BLaER1 (cell line): ENCODE measurements at regions not wholly inside any gene's neighbourhood (a gene's known extent, or its start where the extent isn't known, plus 50 kb on each side); places are given as distances from the start of the nearest gene placed in this dataset.

Experiments used
- H3K27ac ChIP-seq: shearing (Covaris generic); formaldehyde crosslinking; 2 replicates; pipeline ENCODE4 v1.8.1; 2022
- H3K27me3 ChIP-seq: shearing (Covaris generic); formaldehyde crosslinking; 2 replicates; pipeline ENCODE4 v1.8.1; 2022
- H3K36me3 ChIP-seq: shearing (Covaris generic); formaldehyde crosslinking; 2 replicates; pipeline ENCODE4 v1.8.1; 2022
- H3K4me1 ChIP-seq: shearing (Covaris generic); formaldehyde crosslinking; 2 replicates; pipeline ENCODE4 v1.8.1; 2022
- H3K4me2 ChIP-seq: shearing (Covaris generic); formaldehyde crosslinking; 2 replicates; pipeline ENCODE4 v1.8.1; 2022
- H3K4me3 ChIP-seq: shearing (Covaris generic); formaldehyde crosslinking; 2 replicates; pipeline ENCODE4 v1.8.1; 2022
- H3K9ac ChIP-seq: shearing (Covaris generic); formaldehyde crosslinking; 2 replicates; pipeline ENCODE4 v1.8.1; 2022
- H3K9me3 ChIP-seq: shearing (Covaris generic); formaldehyde crosslinking; 2 replicates; pipeline ENCODE4 v1.8.1; 2022
- H4K20me1 ChIP-seq: shearing (Covaris generic); formaldehyde crosslinking; 2 replicates; pipeline ENCODE4 v1.8.1; 2022
- Cebpa-rat ChIP-seq: shearing (Covaris generic); IDR thresholded peaks from 2 replicates; pipeline ENCODE4 v1.8.1; 2022

GRCh38 chr5:33308586-33308985, 132.2 kb upstream of the TARS1 start:
- Histone ChIP-seq H3K9me3 (no peaks in the 10 kb centered on the region), H3K36me3 (no peaks in the 10 kb centered on the region), H3K4me3 (no peak overlapping the region), H3K4me2 (no peak overlapping the region), H3K9ac (no peak overlapping the region), H3K27me3 (no peaks in the 10 kb centered on the region), H3K4me1 (peaks cover 18% of the 10 kb centered on the region), H4K20me1 (no peaks in the 10 kb centered on the region), H3K27ac (no peak overlapping the region)
- no peak for TF ChIP-seq Cebpa-rat

GRCh38 chr5:33309068-33309467, 131.7 kb upstream of the TARS1 start:
- Histone ChIP-seq H3K4me2 (no peak overlapping the region), H3K27ac (no peak overlapping the region), H3K4me1 (peaks cover 18% of the 10 kb centered on the region), H3K9ac (no peak overlapping the region), H3K36me3 (no peaks in the 10 kb centered on the region), H3K27me3 (no peaks in the 10 kb centered on the region), H4K20me1 (no peaks in the 10 kb centered on the region), H3K9me3 (no peaks in the 10 kb centered on the region), H3K4me3 (no peak overlapping the region)
- TF ChIP-seq Cebpa-rat, result no peak

GRCh38 chr5:33309536-33310345, 131.0 kb upstream of the TARS1 start:
- Histone ChIP-seq H3K27ac (no peak overlapping the region), H3K9me3 (no peaks in the 10 kb centered on the region), H3K36me3 (no peaks in the 10 kb centered on the region), H3K4me2 (no peak overlapping the region), H4K20me1 (no peaks in the 10 kb centered on the region), H3K9ac (no peak overlapping the region), H3K4me3 (no peak overlapping the region), H3K4me1 (peaks cover 18% of the 10 kb centered on the region), H3K27me3 (no peaks in the 10 kb centered on the region)
- TF ChIP-seq Cebpa-rat, result no peak

- no peak for TF ChIP-seq Cebpa-rat
Measured at GRCh38 chr5:33310451-33310850, 130.3 kb upstream of the TARS1 start.

GRCh38 chr5:33311893-33312292, 128.9 kb upstream of the TARS1 start:
- no peaks in the 10 kb centered on the region for H4K20me1 ChIP-seq
- H3K4me1 ChIP-seq, result peaks cover 6% of the 10 kb centered on the region
- TF ChIP-seq Cebpa-rat, result no peak
- no peak overlapping the region for H3K4me3 ChIP-seq
- no peaks in the 10 kb centered on the region for H3K9me3 ChIP-seq
- no peak overlapping the region for H3K4me2 ChIP-seq
- H3K36me3 ChIP-seq, result no peaks in the 10 kb centered on the region
- H3K27ac ChIP-seq, result no peak overlapping the region
- H3K27me3 ChIP-seq, result no peaks in the 10 kb centered on the region
- no peak overlapping the region for H3K9ac ChIP-seq

More at GRCh38 chr5:33310451-33310850, 130.3 kb upstream of the TARS1 start:
- Histone ChIP-seq H3K9me3 (no peaks in the 10 kb centered on the region), H3K4me1 (peaks cover 18% of the 10 kb centered on the region), H3K4me2 (no peak overlapping the region), H4K20me1 (no peaks in the 10 kb centered on the region), H3K27me3 (no peaks in the 10 kb centered on the region), H3K27ac (no peak overlapping the region), H3K36me3 (no peaks in the 10 kb centered on the region), H3K9ac (no peak overlapping the region), H3K4me3 (no peak overlapping the region)

- Histone ChIP-seq H3K36me3 (no peaks in the 10 kb centered on the region), H3K9me3 (no peaks in the 10 kb centered on the region), H3K4me3 (no peak overlapping the region), H3K9ac (no peak overlapping the region), H3K27ac (no peak overlapping the region), H3K4me2 (no peak overlapping the region), H3K27me3 (no peaks in the 10 kb centered on the region), H4K20me1 (no peaks in the 10 kb centered on the region), H3K4me1 (peaks cover 7% of the 10 kb centered on the region)
- no peak for TF ChIP-seq Cebpa-rat
Measured at GRCh38 chr5:33312571-33313549, 127.9 kb upstream of the TARS1 start.

GRCh38 chr5:33315189-33315588, 125.6 kb upstream of the TARS1 start:
- Histone ChIP-seq H3K9me3 (no peaks in the 10 kb centered on the region), H3K36me3 (no peaks in the 10 kb centered on the region), H3K4me2 (no peak overlapping the region), H4K20me1 (no peaks in the 10 kb centered on the region), H3K27ac (no peak overlapping the region), H3K27me3 (no peaks in the 10 kb centered on the region), H3K9ac (no peak overlapping the region), H3K4me3 (no peak overlapping the region), H3K4me1 (peaks cover 30% of the 10 kb centered on the region)
- no peak for TF ChIP-seq Cebpa-rat

GRCh38 chr5:33316773-33317172, 124.0 kb upstream of the TARS1 start:
- no peaks in the 10 kb centered on the region for H4K20me1 ChIP-seq
- H3K4me2 ChIP-seq, result no peak overlapping the region
- no peak overlapping the region for H3K4me3 ChIP-seq
- no peaks in the 10 kb centered on the region for H3K27me3 ChIP-seq
- H3K4me1 ChIP-seq, result peaks cover 44% of the 10 kb centered on the region
- no peaks in the 10 kb centered on the region for H3K36me3 ChIP-seq
- H3K9me3 ChIP-seq, result no peaks in the 10 kb centered on the region
- no peak overlapping the region for H3K9ac ChIP-seq
- H3K27ac ChIP-seq, result no peak overlapping the region
- no peak for TF ChIP-seq Cebpa-rat

GRCh38 chr5:33317271-33317670, 123.5 kb upstream of the TARS1 start:
- H3K27ac ChIP-seq, result no peak overlapping the region
- H3K4me2 ChIP-seq, result no peak overlapping the region
- H3K9me3 ChIP-seq, result no peaks in the 10 kb centered on the region
- H4K20me1 ChIP-seq, result no peaks in the 10 kb centered on the region
- no peaks in the 10 kb centered on the region for H3K27me3 ChIP-seq
- H3K4me1 ChIP-seq, result peaks cover 44% of the 10 kb centered on the region
- H3K9ac ChIP-seq, result no peak overlapping the region
- TF ChIP-seq Cebpa-rat, result no peak
- H3K4me3 ChIP-seq, result no peak overlapping the region
- no peaks in the 10 kb centered on the region for H3K36me3 ChIP-seq

GRCh38 chr5:33319151-33319550, 121.6 kb upstream of the TARS1 start:
- Histone ChIP-seq H3K4me2 (peak overlapping the region; percentile 72), H3K27ac (peak overlapping the region; percentile 66), H3K4me3 (no peak overlapping the region), H3K9ac (no peak overlapping the region), H3K9me3 (no peaks in the 10 kb centered on the region), H3K27me3 (no peaks in the 10 kb centered on the region), H4K20me1 (no peaks in the 10 kb centered on the region), H3K4me1 (peaks cover 44% of the 10 kb centered on the region), H3K36me3 (no peaks in the 10 kb centered on the region)
- TF ChIP-seq Cebpa-rat, result no peak
